AG08396 (cell line): ENCODE measurements at regions not wholly inside any gene's neighbourhood (a gene's known extent, or its start where the extent isn't known, plus 50 kb on each side); places are given as distances from the start of the nearest gene placed in this dataset.
"Not testable (repeated sequence)": the region's sequence is repeated elsewhere in the genome, so short reads cannot be mapped to it uniquely, and the experiment has no call there.

Experiments used
- DNase-seq: peaks from one replicate; pipeline ENCODE4 v3.0.0; 2012; ENCODE audit warnings: low spot score, mixed read lengths

- no peak for DNase-seq
Observed at GRCh38 chr13:108003626-108004025, 211.7 kb downstream of the LIG4 start.

- DNase-seq: no peak
Observed at GRCh38 chr13:108000998-108001397, 214.3 kb downstream of the LIG4 start.

- DNase-seq: no peak
Observed at GRCh38 chr13:107999751-108000150, 215.6 kb downstream of the LIG4 start.

- DNase-seq: no peak
Observed at GRCh38 chr13:107994137-107994536, 221.2 kb downstream of the LIG4 start.

- DNase-seq: no peak
Observed at GRCh38 chr13:107993239-107993949, 221.9 kb downstream of the LIG4 start.

- DNase-seq: no peak
Observed at GRCh38 chr13:107992542-107992941, 222.8 kb downstream of the LIG4 start.

- DNase-seq: no peak
Observed at GRCh38 chr13:107977071-107977574, 238.2 kb downstream of the LIG4 start.

- no peak for DNase-seq
Observed at GRCh38 chr13:107976628-107977027, 238.7 kb downstream of the LIG4 start.

GRCh38 chr13:107974409-107974808 lies 240.9 kb downstream of the LIG4 start:
- no peak for DNase-seq

- no peak for DNase-seq
Observed at GRCh38 chr13:107969546-107969945, 245.8 kb downstream of the LIG4 start.

GRCh38 chr13:107968470-107968869 lies 246.9 kb downstream of the LIG4 start:
- no peak for DNase-seq

GRCh38 chr13:107964395-107964794 lies 250.9 kb downstream of the LIG4 start:
- DNase-seq: no peak

GRCh38 chr13:107961849-107962608 lies 253.3 kb downstream of the LIG4 start:
- DNase-seq: no peak

GRCh38 chr13:107960301-107960700 lies 255.0 kb downstream of the LIG4 start:
- no peak for DNase-seq

- DNase-seq: no peak
Observed at GRCh38 chr13:107956889-107957288, 258.4 kb downstream of the LIG4 start.

GRCh38 chr13:107942030-107942617 lies 273.2 kb downstream of the LIG4 start:
- DNase-seq: no peak

- DNase-seq: no peak
Observed at GRCh38 chr13:107941345-107942029, 273.8 kb downstream of the LIG4 start.

GRCh38 chr13:107937848-107938247 lies 277.5 kb downstream of the LIG4 start:
- DNase-seq: no peak

GRCh38 chr13:107931056-107931455 lies 284.3 kb downstream of the LIG4 start:
- no peak for DNase-seq

GRCh38 chr13:107928762-107929161 lies 286.6 kb downstream of the LIG4 start:
- no peak for DNase-seq

GRCh38 chr13:107927557-107927956 lies 287.8 kb downstream of the LIG4 start:
- DNase-seq: no peak

- DNase-seq: not testable (repeated sequence)
Observed at GRCh38 chr13:107926515-107926914, 288.8 kb downstream of the LIG4 start.
